ENCODE measurements at regions not wholly inside any gene's neighbourhood (a gene's known extent, or its start where the extent isn't known, plus 50 kb on each side); places are given as distances from the start of the nearest gene placed in this dataset.
"Not testable (repeated sequence)": the region's sequence is repeated elsewhere in the genome, so short reads cannot be mapped to it uniquely, and the experiment has no call there.

DNA sequence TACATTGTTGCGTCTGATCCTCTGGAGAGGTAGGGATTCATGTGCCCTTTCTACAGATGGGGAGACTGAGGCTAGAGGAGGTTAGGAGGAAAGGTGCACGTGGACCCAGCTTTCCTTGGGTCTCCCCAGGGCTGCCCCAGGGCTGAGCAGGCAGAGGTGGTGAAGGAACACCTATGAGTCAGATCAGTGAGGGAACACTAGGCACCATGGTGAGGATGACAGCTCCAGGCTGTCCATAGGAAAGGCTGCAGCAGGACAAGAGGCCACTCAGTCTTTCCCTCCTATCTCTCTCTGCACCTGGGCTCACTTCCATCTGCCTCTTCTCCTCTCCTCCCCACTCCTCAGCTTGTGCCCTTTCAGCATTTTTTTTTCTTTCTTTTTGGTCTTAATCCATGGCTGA lies 138.0 kb upstream of the TRIM73 start:
- H3K27ac Mint-ChIP-seq; H3K9me3 Mint-ChIP-seq; H3K4me3 Mint-ChIP-seq; H3K36me3 Mint-ChIP-seq (ENCODE audit: low read depth); H3K4me1 Mint-ChIP-seq (ENCODE audit: low read depth); H3K27me3 Mint-ChIP-seq; intact Hi-C loops (cut with micrococcal nuclease): not testable (repeated sequence)

DNA sequence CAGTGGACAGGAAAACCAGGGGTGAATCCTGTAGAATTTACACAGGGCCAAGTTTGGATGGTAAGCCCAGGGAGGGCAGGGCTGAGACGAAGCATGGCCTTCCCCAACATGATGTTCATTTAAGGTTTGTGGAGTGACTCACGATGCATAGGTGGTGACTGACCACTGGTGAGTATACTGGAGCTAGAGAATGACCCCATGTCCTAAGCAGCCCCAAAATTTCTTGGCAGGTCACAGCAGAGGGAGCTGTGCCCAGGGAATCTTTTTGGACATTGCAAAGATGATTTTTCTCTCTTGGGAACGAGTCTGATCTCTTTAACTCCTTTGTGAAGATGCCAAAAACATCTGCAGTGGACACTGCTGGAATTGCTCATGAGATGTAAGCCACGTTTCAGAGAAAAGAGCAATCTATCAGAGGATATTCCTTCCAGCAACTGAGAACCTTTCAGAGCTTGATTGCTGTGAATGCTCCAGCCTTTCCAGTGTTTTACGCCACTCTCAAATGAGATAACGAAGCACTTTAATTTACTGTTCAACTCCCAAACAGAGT lies 135.9 kb upstream of the TRIM73 start:
- H3K27me3 Mint-ChIP-seq; H3K27ac Mint-ChIP-seq; H3K4me3 Mint-ChIP-seq; H3K4me1 Mint-ChIP-seq (ENCODE audit: low read depth); intact Hi-C loops (cut with micrococcal nuclease); H3K36me3 Mint-ChIP-seq (ENCODE audit: low read depth); H3K9me3 Mint-ChIP-seq: not testable (repeated sequence)

DNA sequence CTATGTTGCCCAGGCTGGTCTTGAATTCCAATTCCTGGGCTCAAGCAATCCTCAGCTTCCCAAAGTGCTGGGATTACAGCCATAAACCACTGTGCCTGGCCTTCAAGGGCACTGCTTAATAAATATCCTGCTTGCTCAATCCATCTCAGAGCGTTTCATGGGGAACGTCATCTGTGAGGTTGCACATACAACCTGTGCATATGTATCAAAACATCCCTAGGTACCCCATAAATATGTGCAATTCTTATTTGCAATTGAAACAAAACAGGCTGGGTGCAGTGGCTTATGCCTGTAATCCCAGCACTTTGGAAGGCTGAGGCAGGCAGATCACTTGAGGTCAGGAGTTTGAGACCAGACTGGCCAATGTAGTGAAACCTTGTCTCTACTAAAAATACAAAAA lies 133.8 kb upstream of the TRIM73 start:
- H3K27me3 Mint-ChIP-seq; H3K4me1 Mint-ChIP-seq (ENCODE audit: low read depth); H3K36me3 Mint-ChIP-seq (ENCODE audit: low read depth); H3K9me3 Mint-ChIP-seq; H3K27ac Mint-ChIP-seq; intact Hi-C loops (cut with micrococcal nuclease); H3K4me3 Mint-ChIP-seq: not testable (repeated sequence)

DNA sequence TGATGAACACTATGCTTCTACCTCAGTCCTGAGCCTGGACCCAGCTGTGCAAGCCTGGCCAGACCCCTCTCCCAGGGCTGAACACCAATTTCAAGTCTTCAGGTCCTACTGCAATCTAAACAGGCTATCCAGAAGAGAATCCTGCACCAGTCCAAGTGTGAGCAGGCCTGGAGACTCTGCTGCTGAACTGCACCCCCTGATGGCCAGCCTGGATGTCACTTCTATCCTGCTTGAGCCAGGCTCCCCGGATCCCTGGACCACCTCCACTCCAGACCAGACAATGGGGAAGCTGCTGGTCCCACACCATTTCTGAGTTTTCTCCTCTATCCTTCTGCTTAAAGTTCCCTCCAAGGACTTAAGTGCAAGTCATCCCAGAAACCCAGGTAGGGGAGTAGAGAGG lies 127.3 kb upstream of the TRIM73 start:
- H3K36me3 Mint-ChIP-seq (ENCODE audit: low read depth); H3K4me1 Mint-ChIP-seq (ENCODE audit: low read depth); H3K27ac Mint-ChIP-seq; H3K4me3 Mint-ChIP-seq; H3K9me3 Mint-ChIP-seq; intact Hi-C loops (cut with micrococcal nuclease); H3K27me3 Mint-ChIP-seq: not testable (repeated sequence)

DNA sequence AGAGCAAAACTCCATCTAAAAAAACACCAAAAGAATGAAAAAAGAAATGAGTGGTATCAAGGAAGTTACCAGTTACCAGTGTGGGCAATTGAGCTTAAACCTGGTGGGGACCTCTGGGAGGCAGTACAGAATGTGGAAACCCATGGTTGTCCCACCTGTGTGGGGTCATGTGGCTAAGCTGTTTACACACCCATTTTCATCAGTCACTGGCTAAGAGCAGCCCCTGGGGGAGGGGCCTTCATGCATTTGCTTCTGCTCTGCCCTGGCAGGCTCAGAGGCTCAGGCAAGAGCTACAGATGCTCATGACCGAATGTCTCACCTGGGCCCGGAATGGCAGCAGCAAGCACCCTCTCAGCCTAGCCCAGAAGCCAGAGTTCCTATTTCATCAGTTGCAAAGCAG lies 126.3 kb upstream of the TRIM73 start:
- H3K27ac Mint-ChIP-seq; H3K27me3 Mint-ChIP-seq; H3K9me3 Mint-ChIP-seq; H3K36me3 Mint-ChIP-seq (ENCODE audit: low read depth); H3K4me3 Mint-ChIP-seq; H3K4me1 Mint-ChIP-seq (ENCODE audit: low read depth); intact Hi-C loops (cut with micrococcal nuclease): not testable (repeated sequence)

DNA sequence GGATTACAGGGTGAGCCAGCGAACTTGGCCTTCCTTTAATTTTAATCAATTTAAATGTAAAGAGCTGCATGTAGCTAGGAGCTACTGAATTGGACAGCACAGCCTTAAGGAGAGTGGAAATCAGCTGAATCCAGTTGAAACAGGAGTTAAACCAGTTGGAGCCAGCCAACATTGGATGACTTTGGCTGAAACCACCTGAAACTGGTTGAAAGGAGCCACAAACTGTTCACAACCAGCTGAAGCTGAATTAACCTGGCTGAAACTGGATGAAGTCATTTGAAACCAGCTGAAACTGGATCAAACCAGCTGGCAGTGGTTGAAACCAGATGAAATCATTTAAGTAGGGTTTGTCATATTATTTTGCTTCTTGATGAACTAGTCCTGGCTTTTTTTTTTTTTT lies 121.3 kb upstream of the TRIM73 start:
- H3K9me3 Mint-ChIP-seq; intact Hi-C loops (cut with micrococcal nuclease); H3K4me1 Mint-ChIP-seq (ENCODE audit: low read depth); H3K27me3 Mint-ChIP-seq; H3K4me3 Mint-ChIP-seq; H3K36me3 Mint-ChIP-seq (ENCODE audit: low read depth); H3K27ac Mint-ChIP-seq: not testable (repeated sequence)

Data from dendritic cell treated with granulocyte-macrophage colony-stimulating factor and Interleukin-4, amounts not matched to agents 40 ng/mL and 50 ng/mL, for 4 days (primary cell).